ENCODE measurements at regions not wholly inside any gene's neighbourhood (a gene's known extent, or its start where the extent isn't known, plus 50 kb on each side); places are given as distances from the start of the nearest gene placed in this dataset.

DNA sequence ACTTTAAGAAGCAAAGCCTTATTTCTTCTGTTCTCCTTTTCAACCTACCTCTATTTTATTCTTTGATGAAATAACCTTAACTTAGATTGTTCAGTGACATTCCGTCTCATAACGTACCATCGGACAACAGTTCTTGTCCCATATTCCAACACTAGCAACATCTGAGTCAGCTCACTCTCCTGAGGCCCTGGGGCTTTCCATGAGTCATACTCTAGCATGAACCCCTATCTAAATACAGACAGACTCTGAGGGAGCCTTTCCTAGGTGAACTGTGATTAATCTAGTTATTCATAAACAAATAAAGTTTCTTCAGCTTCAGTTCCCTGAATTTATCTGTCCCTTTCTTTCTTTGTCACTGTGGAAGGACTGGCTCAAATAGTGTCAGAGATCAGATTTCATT, 168.7 kb upstream of the LYZL1 start:
- Histone ChIP-seq H3K4me3 (no peak overlapping the region), H3K4me1 (no peaks in the 10 kb centered on the region), H3K9me3 (peaks cover 0 to 34% (median 16%) of the 10 kb centered on the region in 4 donors), H3K27me3 (no peaks in the 10 kb centered on the region), H3K36me3 (no peaks in the 10 kb centered on the region), H3K27ac (replicated peaks in 1 of 4) (no peak overlapping the region)
- intact Hi-C loops (cut with DNase I): no loop called here
- WGBS: 64% methylated on average over 3 of the region's 3 CpGs
- no peak for TF ChIP-seq POLR2A (IDR thresholded peaks at IDR 0.05; ENCODE audit: low read depth)
- TF ChIP-seq POLR2AphosphoS5 (IDR thresholded peaks at IDR 0.05): no peak
- no peak for TF ChIP-seq EP300 (IDR thresholded peaks at IDR 0.05)
- no peak for TF ChIP-seq CTCF (IDR thresholded peaks at IDR 0.05)
- DNase-seq (ENCODE audit: extremely low spot score): no peak

DNA sequence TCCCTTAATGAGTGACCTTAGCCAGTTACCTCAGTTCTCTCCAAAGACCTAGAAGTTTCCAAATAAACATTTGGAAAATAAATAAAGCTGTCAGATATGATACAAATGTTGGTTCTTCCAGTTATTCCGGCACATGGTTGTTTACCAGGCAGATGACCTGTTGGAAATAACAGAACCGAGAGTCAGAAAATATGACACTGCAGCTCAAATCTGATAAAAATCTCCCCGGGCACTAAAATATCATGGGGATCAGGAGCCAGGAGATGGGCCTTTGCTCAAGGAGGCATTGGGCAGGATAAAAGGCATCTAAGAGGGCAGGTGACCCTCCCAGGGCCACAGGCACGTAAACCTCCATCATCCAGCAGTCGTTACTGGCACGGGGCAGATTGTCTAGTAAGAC, 164.0 kb upstream of the LYZL1 start:
- intact Hi-C loops (cut with DNase I): no loop called here

GRCh38 chr10:29127037-29127700, 161.7 kb upstream of the LYZL1 start:
- TF ChIP-seq POLR2A (IDR thresholded peaks at IDR 0.05; ENCODE audit: low read depth) (no peak), POLR2AphosphoS5 (IDR thresholded peaks at IDR 0.05) (no peak)
- Histone ChIP-seq H3K27ac (replicated peaks in 1 of 4) (no peak overlapping the region), H3K9me3 (peaks cover 0 to 5% (median 0%) of the 10 kb centered on the region in 4 donors), H3K27me3 (peaks cover 0 to 13% (median 0%) of the 10 kb centered on the region in 4 donors), H3K4me3 (no peak overlapping the region), H3K36me3 (no peaks in the 10 kb centered on the region), H3K4me1 (peaks cover 0 to 5% (median 0%) of the 10 kb centered on the region in 4 donors)
- no peak for DNase-seq (ENCODE audit: extremely low spot score)
- WGBS: 57% methylated on average over 7 of the region's 7 CpGs
- intact Hi-C loops (cut with DNase I): no loop called here

More for the DNA sequence above, 164.0 kb upstream of the LYZL1 start:
- no peak for DNase-seq (ENCODE audit: extremely low spot score)
- H3K27me3 ChIP-seq: peaks cover 0 to 13% (median 0%) of the 10 kb centered on the region in 4 donors
- no peak for TF ChIP-seq CTCF (IDR thresholded peaks at IDR 0.05)
- no peak for TF ChIP-seq POLR2A (IDR thresholded peaks at IDR 0.05; ENCODE audit: low read depth)
- no peak for TF ChIP-seq EP300 (IDR thresholded peaks at IDR 0.05)
- no peak for TF ChIP-seq POLR2AphosphoS5 (IDR thresholded peaks at IDR 0.05)
- WGBS: 77% methylated on average over 6 of the region's 6 CpGs
- no peak overlapping the region for H3K4me3 ChIP-seq
- H3K36me3 ChIP-seq: no peaks in the 10 kb centered on the region
- peaks cover 0 to 5% (median 0%) of the 10 kb centered on the region in 4 donors for H3K9me3 ChIP-seq
- no peak overlapping the region for H3K27ac ChIP-seq (replicated peaks in 1 of 4)
- H3K4me1 ChIP-seq: no peaks in the 10 kb centered on the region

- Histone ChIP-seq H3K4me3 (no peak overlapping the region), H3K4me1 (peaks cover 4 to 10% (median 4%) of the 10 kb centered on the region in 4 donors), H3K27me3 (peaks cover 0 to 13% (median 0%) of the 10 kb centered on the region in 4 donors), H3K27ac (replicated peaks in 1 of 4) (no peak overlapping the region), H3K9me3 (peaks cover 0 to 5% (median 0%) of the 10 kb centered on the region in 4 donors), H3K36me3 (no peaks in the 10 kb centered on the region)
- WGBS: 58% methylated on average over 3 of the region's 3 CpGs
- no peak for DNase-seq (ENCODE audit: extremely low spot score)
- no peak for TF ChIP-seq CTCF (IDR thresholded peaks at IDR 0.05)
- TF ChIP-seq EP300 (IDR thresholded peaks at IDR 0.05): no peak
- no peak for TF ChIP-seq POLR2AphosphoS5 (IDR thresholded peaks at IDR 0.05)
- TF ChIP-seq POLR2A (IDR thresholded peaks at IDR 0.05; ENCODE audit: low read depth): no peak
- intact Hi-C loops (cut with DNase I): no loop called here
These were observed 161.1 kb upstream of the LYZL1 start for GRCh38 chr10:29127731-29128130.

DNA sequence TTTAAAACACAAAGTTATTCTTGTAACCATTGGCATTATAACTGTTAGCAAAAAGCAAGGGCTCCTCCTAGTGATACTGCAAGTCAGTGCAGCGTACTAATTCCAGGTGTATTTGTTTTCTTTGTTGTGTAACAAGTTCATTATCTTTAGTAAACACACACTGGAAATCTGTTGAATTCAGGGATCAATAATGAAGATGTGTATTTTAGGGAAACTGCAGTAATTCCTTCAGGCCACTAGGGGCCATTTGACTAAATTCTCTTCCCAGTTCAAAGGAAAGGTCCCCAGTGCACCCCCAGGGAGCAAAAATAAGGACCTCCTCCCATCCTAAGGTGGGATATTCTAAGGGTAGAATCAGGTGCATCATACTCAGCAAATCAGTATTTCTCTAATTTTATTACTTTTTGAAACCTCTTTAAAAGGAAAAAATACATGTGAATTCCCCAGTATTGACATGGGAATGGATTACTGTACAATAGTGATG, 158.6 kb upstream of the LYZL1 start:
- Histone ChIP-seq H3K27me3 (peaks cover 0 to 13% (median 0%) of the 10 kb centered on the region in 4 donors), H3K4me1 (peaks cover 5 to 13% (median 8%) of the 10 kb centered on the region in 4 donors), H3K9me3 (no peaks in the 10 kb centered on the region), H3K4me3 (no peak overlapping the region), H3K36me3 (no peaks in the 10 kb centered on the region), H3K27ac (replicated peaks in 1 of 4) (no peak overlapping the region)
- TF ChIP-seq CTCF (IDR thresholded peaks at IDR 0.05) (peak; percentile 35 to 61 (median 48)), POLR2A (IDR thresholded peaks at IDR 0.05; ENCODE audit: low read depth) (no peak)
- 53% methylated on average over 1 of the region's 1 CpG for WGBS
- DNase-seq (ENCODE audit: extremely low spot score): no peak
- intact Hi-C loops (cut with DNase I): loop anchor here (5.0 to 10.0 kb wide), 2 partner anchors 165 to 468 kb away; no protein-coding TSS in a partner anchor
